ENCODE measurements at regions not wholly inside any gene's neighbourhood (a gene's known extent, or its start where the extent isn't known, plus 50 kb on each side); places are given as distances from the start of the nearest gene placed in this dataset.

DNA sequence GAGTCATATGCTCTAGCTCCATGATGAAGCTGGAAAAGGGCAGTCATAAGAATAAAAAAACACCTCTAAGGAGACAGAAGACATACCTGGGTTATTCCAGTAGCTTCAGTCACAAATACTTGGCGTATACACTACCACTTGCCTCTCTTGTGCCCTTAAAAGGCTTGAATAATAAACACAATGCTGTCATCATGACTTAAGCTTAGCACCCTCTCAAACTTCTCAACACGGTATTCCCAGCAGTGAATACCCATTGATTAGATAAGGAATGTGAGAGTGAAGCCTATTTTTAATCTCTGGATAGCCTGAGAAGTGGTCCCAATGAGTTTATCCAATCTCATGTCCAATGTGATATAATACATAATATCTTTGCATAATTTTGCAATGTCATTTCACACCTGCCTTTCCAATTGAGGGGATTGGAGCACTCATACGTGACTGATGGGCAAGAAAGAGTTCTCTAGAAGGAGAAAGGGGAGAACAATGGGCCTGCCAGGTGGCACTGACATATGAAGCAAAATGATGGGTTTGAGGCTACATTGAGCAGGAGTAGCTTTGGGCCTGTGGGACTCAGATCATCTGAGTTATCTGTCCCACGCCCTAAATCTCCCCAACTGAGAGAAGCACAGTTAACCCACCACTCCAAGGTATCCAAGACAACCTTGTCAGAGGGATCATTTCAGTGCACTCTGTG, 298.6 kb upstream of the DAB1 start:
- no peak overlapping the region for H3K4me3 ChIP-seq (replicated peaks; ENCODE audit: low read depth, low read length)
- H3K27me3 ChIP-seq (replicated peaks; ENCODE audit: control insufficient read depth, insufficient read depth, low read length), result no peaks in the 10 kb centered on the region
- no peak for DNase-seq (ENCODE audit: extremely low read depth, insufficient read length)
- no peak for TF ChIP-seq CTCF (IDR thresholded peaks at IDR 0.05; ENCODE audit: insufficient read depth, low read length, poor library complexity, severe bottlenecking)
- no peaks in the 10 kb centered on the region for H3K36me3 ChIP-seq (ENCODE audit: control insufficient read depth, insufficient read depth, low read length)

- no peak overlapping the region for H3K4me3 ChIP-seq (replicated peaks; ENCODE audit: low read depth, low read length)
- DNase-seq (ENCODE audit: extremely low read depth, insufficient read length), result no peak
Observed at GRCh38 chr1:57721001-57721400, 297.1 kb upstream of the DAB1 start.

GRCh38 chr1:57719274-57719673, 295.4 kb upstream of the DAB1 start:
- H3K36me3 ChIP-seq (ENCODE audit: control insufficient read depth, insufficient read depth, low read length), result no peaks in the 10 kb centered on the region
- no peak for DNase-seq (ENCODE audit: extremely low read depth, insufficient read length)
- H3K4me3 ChIP-seq (replicated peaks; ENCODE audit: low read depth, low read length), result no peak overlapping the region
- H3K27me3 ChIP-seq (replicated peaks; ENCODE audit: control insufficient read depth, insufficient read depth, low read length), result no peaks in the 10 kb centered on the region
- no peak for TF ChIP-seq CTCF (IDR thresholded peaks at IDR 0.05; ENCODE audit: insufficient read depth, low read length, poor library complexity, severe bottlenecking)

More at GRCh38 chr1:57721001-57721400, 297.1 kb upstream of the DAB1 start:
- Histone ChIP-seq H3K27me3 (replicated peaks; ENCODE audit: control insufficient read depth, insufficient read depth, low read length) (no peaks in the 10 kb centered on the region), H3K36me3 (ENCODE audit: control insufficient read depth, insufficient read depth, low read length) (no peaks in the 10 kb centered on the region)
- no peak for TF ChIP-seq CTCF (IDR thresholded peaks at IDR 0.05; ENCODE audit: insufficient read depth, low read length, poor library complexity, severe bottlenecking)

DNA sequence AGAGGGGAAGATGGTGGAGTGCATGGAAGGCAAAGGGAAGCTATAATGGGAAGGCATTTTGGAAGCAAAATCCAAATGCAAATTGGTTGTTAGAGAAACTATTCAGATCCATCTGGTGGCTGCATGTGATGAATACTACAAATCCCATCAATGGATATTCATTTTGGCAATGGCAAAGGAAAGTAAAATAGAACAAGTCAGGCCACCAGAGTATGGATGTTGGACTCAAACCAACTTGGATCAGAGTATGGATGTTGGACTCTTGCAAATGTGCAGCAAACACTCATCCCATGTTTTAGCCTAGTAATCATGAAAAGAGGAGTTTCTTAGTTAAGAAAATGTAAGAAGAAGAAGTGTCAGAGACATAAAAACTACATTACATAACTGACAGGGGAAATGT, 289.6 kb upstream of the DAB1 start:
- no peak for DNase-seq (ENCODE audit: extremely low read depth, insufficient read length)
- Histone ChIP-seq H3K4me3 (replicated peaks; ENCODE audit: low read depth, low read length) (no peak overlapping the region), H3K36me3 (ENCODE audit: control insufficient read depth, insufficient read depth, low read length) (no peaks in the 10 kb centered on the region), H3K27me3 (replicated peaks; ENCODE audit: control insufficient read depth, insufficient read depth, low read length) (no peaks in the 10 kb centered on the region)
- TF ChIP-seq CTCF (IDR thresholded peaks at IDR 0.05; ENCODE audit: insufficient read depth, low read length, poor library complexity, severe bottlenecking), result no peak

- Histone ChIP-seq H3K4me3 (replicated peaks; ENCODE audit: low read depth, low read length) (no peak overlapping the region), H3K36me3 (ENCODE audit: control insufficient read depth, insufficient read depth, low read length) (no peaks in the 10 kb centered on the region), H3K27me3 (replicated peaks; ENCODE audit: control insufficient read depth, insufficient read depth, low read length) (no peaks in the 10 kb centered on the region)
- no peak for TF ChIP-seq CTCF (IDR thresholded peaks at IDR 0.05; ENCODE audit: insufficient read depth, low read length, poor library complexity, severe bottlenecking)
- DNase-seq (ENCODE audit: extremely low read depth, insufficient read length), result no peak
Observed at GRCh38 chr1:57712846-57713245, 289.0 kb upstream of the DAB1 start.

GRCh38 chr1:57711326-57711725, 287.5 kb upstream of the DAB1 start:
- Histone ChIP-seq H3K4me3 (replicated peaks; ENCODE audit: low read depth, low read length) (no peak overlapping the region), H3K27me3 (replicated peaks; ENCODE audit: control insufficient read depth, insufficient read depth, low read length) (no peaks in the 10 kb centered on the region), H3K36me3 (ENCODE audit: control insufficient read depth, insufficient read depth, low read length) (no peaks in the 10 kb centered on the region)
- no peak for TF ChIP-seq CTCF (IDR thresholded peaks at IDR 0.05; ENCODE audit: insufficient read depth, low read length, poor library complexity, severe bottlenecking)
- DNase-seq (ENCODE audit: extremely low read depth, insufficient read length), result no peak

All from GM06990 (cell line).